ENCODE measurements at regions not wholly inside any gene's neighbourhood (a gene's known extent, or its start where the extent isn't known, plus 50 kb on each side); places are given as distances from the start of the nearest gene placed in this dataset.
"Not testable (repeated sequence)": the region's sequence is repeated elsewhere in the genome, so short reads cannot be mapped to it uniquely, and the experiment has no call there.

- Histone ChIP-seq H4K20me1 (ENCODE audit: control insufficient read depth, extremely low read depth, insufficient read depth, low read length) (no peaks in the 10 kb centered on the region), H3K4me1 (ENCODE audit: control insufficient read depth, extremely low read depth, insufficient read depth, low read length) (peaks cover 6% of the 10 kb centered on the region), H2AFZ (ENCODE audit: low read length) (no peak overlapping the region), H3K4me2 (ENCODE audit: extremely low read depth, insufficient read depth, low read length) (no peak overlapping the region), H3K27ac (ENCODE audit: insufficient read depth, low read length) (no peak overlapping the region), H3K9ac (ENCODE audit: insufficient read depth, low read length) (no peak overlapping the region), H3K27me3 (ENCODE audit: control insufficient read depth, insufficient read depth, low read length) (no peaks in the 10 kb centered on the region), H3K79me2 (ENCODE audit: control insufficient read depth, insufficient read depth, low read length) (no peaks in the 10 kb centered on the region), H3K9me3 (ENCODE audit: control insufficient read depth, insufficient read depth, low read depth, low read length) (no peaks in the 10 kb centered on the region), H3K36me3 (ENCODE audit: control insufficient read depth, insufficient read depth, low read length) (no peaks in the 10 kb centered on the region), H3K4me3 (replicated peaks in 1 of 4; ENCODE audit: control extremely low read depth in 1 of 4, insufficient read depth in 1 of 4, low read depth in 3 of 4, low read length in 4 of 4) (no peak overlapping the region)
- TF ChIP-seq EZH2 (IDR thresholded peaks at IDR 0.05; ENCODE audit: low read length, missing control alignments): no peak
- no peak for TF ChIP-seq CTCF (conservative IDR thresholded peaks at IDR 0.05 in 1 of 2, IDR thresholded peaks at IDR 0.05 in 1 of 2; ENCODE audit: low read depth in 1 of 2, low read length in 2 of 2)
- no peak for DNase-seq (ENCODE audit: low read depth in 2 of 2)
Measured at GRCh38 chr4:137360761-137361160, 171.5 kb downstream of the PCDH18 start.

GRCh38 chr4:137359691-137360315 lies 172.5 kb downstream of the PCDH18 start:
- no peak for TF ChIP-seq EZH2 (IDR thresholded peaks at IDR 0.05; ENCODE audit: low read length, missing control alignments)
- TF ChIP-seq CTCF (conservative IDR thresholded peaks at IDR 0.05 in 1 of 2, IDR thresholded peaks at IDR 0.05 in 1 of 2; ENCODE audit: low read depth in 1 of 2, low read length in 2 of 2): no peak
- peaks cover 6% of the 10 kb centered on the region for H3K4me1 ChIP-seq (ENCODE audit: control insufficient read depth, extremely low read depth, insufficient read depth, low read length)
- no peaks in the 10 kb centered on the region for H3K36me3 ChIP-seq (ENCODE audit: control insufficient read depth, insufficient read depth, low read length)
- H3K79me2 ChIP-seq (ENCODE audit: control insufficient read depth, insufficient read depth, low read length): no peaks in the 10 kb centered on the region
- peak overlapping the region; percentile 59 for H2AFZ ChIP-seq (ENCODE audit: low read length)
- no peaks in the 10 kb centered on the region for H3K9me3 ChIP-seq (ENCODE audit: control insufficient read depth, insufficient read depth, low read depth, low read length)
- H4K20me1 ChIP-seq (ENCODE audit: control insufficient read depth, extremely low read depth, insufficient read depth, low read length): no peaks in the 10 kb centered on the region
- H3K27me3 ChIP-seq (ENCODE audit: control insufficient read depth, insufficient read depth, low read length): no peaks in the 10 kb centered on the region
- peak overlapping the region; percentile 44 for H3K4me2 ChIP-seq (ENCODE audit: extremely low read depth, insufficient read depth, low read length)
- H3K4me3 ChIP-seq (replicated peaks in 1 of 4; ENCODE audit: control extremely low read depth in 1 of 4, insufficient read depth in 1 of 4, low read depth in 3 of 4, low read length in 4 of 4): no peak overlapping the region
- H3K9ac ChIP-seq (ENCODE audit: insufficient read depth, low read length): no peak overlapping the region
- DNase-seq (ENCODE audit: low read depth in 2 of 2): peak; percentile 33 to 56
- no peak overlapping the region for H3K27ac ChIP-seq (ENCODE audit: insufficient read depth, low read length)

- H3K36me3 ChIP-seq (ENCODE audit: control insufficient read depth, insufficient read depth, low read length); H3K27ac ChIP-seq (ENCODE audit: insufficient read depth, low read length); H3K4me1 ChIP-seq (ENCODE audit: control insufficient read depth, extremely low read depth, insufficient read depth, low read length); H2AFZ ChIP-seq (ENCODE audit: low read length); H3K27me3 ChIP-seq (ENCODE audit: control insufficient read depth, insufficient read depth, low read length); H3K4me2 ChIP-seq (ENCODE audit: extremely low read depth, insufficient read depth, low read length); DNase-seq (ENCODE audit: low read depth in 2 of 2); H3K9ac ChIP-seq (ENCODE audit: insufficient read depth, low read length); H3K4me3 ChIP-seq (replicated peaks in 1 of 4; ENCODE audit: control extremely low read depth in 1 of 4, insufficient read depth in 1 of 4, low read depth in 3 of 4, low read length in 4 of 4); H4K20me1 ChIP-seq (ENCODE audit: control insufficient read depth, extremely low read depth, insufficient read depth, low read length); H3K9me3 ChIP-seq (ENCODE audit: control insufficient read depth, insufficient read depth, low read depth, low read length); H3K79me2 ChIP-seq (ENCODE audit: control insufficient read depth, insufficient read depth, low read length): not testable (repeated sequence)
Measured at GRCh38 chr4:137354562-137354961, 177.7 kb downstream of the PCDH18 start.

Data from fibroblast of lung (primary cell).